Vagina (tissue), 2 donors: ENCODE measurements at regions not wholly inside any gene's neighbourhood (a gene's known extent, or its start where the extent isn't known, plus 50 kb on each side); places are given as distances from the start of the nearest gene placed in this dataset.
A peak's percentile ranks its signal among the peaks of the same experiment; 100 is the strongest.

ENCODE experiments used
- DNase-seq, 2 donors: peaks; one replicate each; pipeline ENCODE4 v3.0.0-alpha.2; 2017; ENCODE audit errors: extremely low spot score in 2 of 2
- H3K27ac ChIP-seq: fragments of 200-600 bp; sonication (generic); one replicate; pipeline ENCODE4 v1.5.1; 2019
- H3K27me3 ChIP-seq: fragments of 200-600 bp; sonication (generic); one replicate; pipeline ENCODE4 v1.5.1; 2019
- H3K36me3 ChIP-seq, 2 donors: fragments of 200-600 bp; sonication (generic); one replicate each; pipeline ENCODE4 v1.5.1; 2017 to 2019
- H3K4me1 ChIP-seq: fragments of 200-600 bp; sonication (generic); one replicate; pipeline ENCODE4 v1.5.1; 2019
- H3K4me3 ChIP-seq, 2 donors: fragments of 200-600 bp; sonication (generic); 1 replicate in 1 of 2; 2 replicates in 1 of 2; pipeline ENCODE4 v1.5.1; 2016 to 2019
- H3K9me3 ChIP-seq: fragments of 200-600 bp; sonication (generic); one replicate; pipeline ENCODE4 v1.5.1; 2019
- CTCF ChIP-seq, 3 experiments: fragments of 450-650 bp in 2 of 3; fragments of 200-600 bp in 1 of 3; sonication (generic) in 1 of 3; IDR thresholded peaks; one replicate each; pipeline ENCODE4 v1.5.1; 2017 to 2019; ENCODE audit warnings: antibody characterized with exemption in 3 of 3, mild to moderate bottlenecking in 2 of 3, moderate library complexity in 2 of 3
- POLR2A ChIP-seq, 2 donors: fragments of 450-650 bp; IDR thresholded peaks; one replicate each; pipeline ENCODE4 v1.6.1; 2017; ENCODE audit warnings: antibody characterized with exemption in 2 of 2, mild to moderate bottlenecking in 2 of 2, moderate library complexity in 2 of 2
- POLR2AphosphoS5 ChIP-seq, 2 donors: sonication (generic); formaldehyde crosslinking; IDR thresholded peaks; one replicate each; pipeline ENCODE4 v1.9.0; 2017; ENCODE audit warnings: antibody characterized with exemption in 2 of 2, mild to moderate bottlenecking in 2 of 2, low read depth in 1 of 2; ENCODE audit not compliant: insufficient read depth in 1 of 2
- intact Hi-C: fragments of 100-400 bp; cut with DNase I; formaldehyde crosslinking; loops from one replicate; pipeline ENCODE4 v1.15.1; 2023

GRCh38 chr3:124202754-124203153 is 210.8 kb upstream of the ROPN1 start:
- no peak overlapping the region for H3K4me3 ChIP-seq
- H3K4me1 ChIP-seq, result peaks cover 26% of the 10 kb centered on the region
- no peaks in the 10 kb centered on the region for H3K36me3 ChIP-seq
- TF ChIP-seq POLR2AphosphoS5 (IDR thresholded peaks at IDR 0.05; ENCODE audit: insufficient read depth in 1 of 2, low read depth in 1 of 2) (no peak), POLR2A (IDR thresholded peaks at IDR 0.05) (no peak), CTCF (IDR thresholded peaks at IDR 0.05) (no peak)
- peak overlapping the region; percentile 57 for H3K27ac ChIP-seq
- H3K27me3 ChIP-seq, result no peaks in the 10 kb centered on the region
- H3K9me3 ChIP-seq, result no peaks in the 10 kb centered on the region
- no peak for DNase-seq
- intact Hi-C loops, result no loop called here

GRCh38 chr3:124203292-124203691 is 211.4 kb upstream of the ROPN1 start:
- no peak for TF ChIP-seq POLR2A (IDR thresholded peaks at IDR 0.05)
- no peak for TF ChIP-seq POLR2AphosphoS5 (IDR thresholded peaks at IDR 0.05; ENCODE audit: insufficient read depth in 1 of 2, low read depth in 1 of 2)
- no peak for TF ChIP-seq CTCF (IDR thresholded peaks at IDR 0.05)

GRCh38 chr3:124206225-124207055 is 214.5 kb upstream of the ROPN1 start:
- H3K4me3 ChIP-seq, result no peak overlapping the region
- intact Hi-C loops, result no loop called here
- H3K27me3 ChIP-seq, result no peaks in the 10 kb centered on the region
- no peak overlapping the region for H3K27ac ChIP-seq
- no peaks in the 10 kb centered on the region for H3K36me3 ChIP-seq
- DNase-seq, result peak in 1 of 2 donors; percentile 44
- H3K4me1 ChIP-seq, result peaks cover 23% of the 10 kb centered on the region
- H3K9me3 ChIP-seq, result no peaks in the 10 kb centered on the region
- TF ChIP-seq POLR2AphosphoS5 (IDR thresholded peaks at IDR 0.05; ENCODE audit: insufficient read depth in 1 of 2, low read depth in 1 of 2), result no peak
- no peak for TF ChIP-seq POLR2A (IDR thresholded peaks at IDR 0.05)
- TF ChIP-seq CTCF (IDR thresholded peaks at IDR 0.05), result no peak

More at GRCh38 chr3:124203292-124203691, 211.4 kb upstream of the ROPN1 start:
- peak overlapping the region; percentile 57 for H3K27ac ChIP-seq
- H3K4me1 ChIP-seq, result peaks cover 26% of the 10 kb centered on the region
- no peaks in the 10 kb centered on the region for H3K9me3 ChIP-seq
- H3K4me3 ChIP-seq, result no peak overlapping the region
- no peak for DNase-seq
- intact Hi-C loops, result no loop called here
- no peaks in the 10 kb centered on the region for H3K36me3 ChIP-seq
- no peaks in the 10 kb centered on the region for H3K27me3 ChIP-seq

- peak in 1 of 2 donors; percentile 69 for DNase-seq
- no peaks in the 10 kb centered on the region for H3K27me3 ChIP-seq
- peaks cover 16% of the 10 kb centered on the region for H3K4me1 ChIP-seq
- no peak for TF ChIP-seq POLR2AphosphoS5 (IDR thresholded peaks at IDR 0.05; ENCODE audit: insufficient read depth in 1 of 2, low read depth in 1 of 2)
- no peak for TF ChIP-seq CTCF (IDR thresholded peaks at IDR 0.05)
- TF ChIP-seq POLR2A (IDR thresholded peaks at IDR 0.05), result no peak
- no peak overlapping the region for H3K4me3 ChIP-seq
- intact Hi-C loops, result no loop called here
- no peaks in the 10 kb centered on the region for H3K9me3 ChIP-seq
- no peaks in the 10 kb centered on the region for H3K36me3 ChIP-seq
- H3K27ac ChIP-seq, result no peak overlapping the region
Observed at GRCh38 chr3:124207077-124207476, 215.2 kb upstream of the ROPN1 start.

DNA sequence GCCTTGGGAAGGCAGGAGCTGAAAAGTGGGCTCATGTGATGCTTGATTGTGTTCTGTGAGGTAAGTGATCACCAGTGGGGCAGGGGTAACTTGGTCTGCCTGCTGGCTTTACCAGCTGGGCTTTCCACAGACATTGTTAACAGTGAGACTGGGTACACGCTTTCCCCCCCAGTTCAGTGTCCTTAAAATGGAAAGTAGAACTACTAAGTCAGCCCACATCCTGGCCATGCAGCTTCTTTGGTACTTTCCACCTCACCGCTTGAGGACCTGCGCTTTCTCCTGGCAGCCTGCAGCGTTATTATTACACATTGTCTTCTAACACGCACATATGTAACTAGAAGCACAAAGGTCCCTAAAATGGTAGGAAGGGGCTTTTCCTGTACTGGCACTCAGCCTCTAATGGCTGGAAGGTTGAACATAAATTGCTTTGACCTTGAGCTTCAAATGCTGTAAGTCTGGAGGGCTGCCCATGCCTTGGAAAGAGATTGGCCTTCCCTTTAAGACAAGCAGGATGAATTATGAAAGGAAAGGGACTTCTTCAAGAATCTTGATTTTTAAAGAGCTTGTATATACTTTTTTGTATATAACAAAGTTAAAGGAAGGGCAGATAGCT is 216.1 kb upstream of the ROPN1 start:
- Histone ChIP-seq H3K4me3 (no peak overlapping the region), H3K9me3 (no peaks in the 10 kb centered on the region), H3K27me3 (no peaks in the 10 kb centered on the region), H3K36me3 (no peaks in the 10 kb centered on the region), H3K27ac (no peak overlapping the region), H3K4me1 (peaks cover 7% of the 10 kb centered on the region)
- peak in 1 of 2 donors; percentile 42 for DNase-seq
- intact Hi-C loops, result no loop called here
- no peak for TF ChIP-seq POLR2A (IDR thresholded peaks at IDR 0.05)
- no peak for TF ChIP-seq CTCF (IDR thresholded peaks at IDR 0.05)
- TF ChIP-seq POLR2AphosphoS5 (IDR thresholded peaks at IDR 0.05; ENCODE audit: insufficient read depth in 1 of 2, low read depth in 1 of 2), result no peak
